Retinal pigment epithelial cell (primary cell): ENCODE measurements at regions not wholly inside any gene's neighbourhood (a gene's known extent, or its start where the extent isn't known, plus 50 kb on each side); places are given as distances from the start of the nearest gene placed in this dataset.

Source experiments
- DNase-seq: peaks from one replicate; pipeline ENCODE4 v3.0.0-alpha.2; 2010; ENCODE audit warnings: low read depth
- H3K4me3 ChIP-seq: 2 replicates; pipeline ENCODE4 v1.5.1; 2011; ENCODE audit warnings: mild to moderate bottlenecking, low read length, control low read depth, moderate library complexity
- CTCF ChIP-seq: conservative IDR thresholded peaks from 2 replicates; pipeline ENCODE4 v1.5.1; 2011; ENCODE audit warnings: low read depth, low read length, control low read depth, inconsistent platforms

GRCh38 chr10:60569681-60570080 lies 180.0 kb upstream of the ANK3 start:
- TF ChIP-seq CTCF = no peak
- no peak for DNase-seq
- H3K4me3 ChIP-seq = no peak overlapping the region

- TF ChIP-seq CTCF = no peak
- no peak overlapping the region for H3K4me3 ChIP-seq
- no peak for DNase-seq
Observed at GRCh38 chr10:60566096-60566495, 176.4 kb upstream of the ANK3 start.

- DNase-seq = no peak
- no peak overlapping the region for H3K4me3 ChIP-seq
- no peak for TF ChIP-seq CTCF
Observed at GRCh38 chr10:60565492-60565891, 175.8 kb upstream of the ANK3 start.

GRCh38 chr10:60564475-60564874 lies 174.8 kb upstream of the ANK3 start:
- TF ChIP-seq CTCF = no peak
- no peak overlapping the region for H3K4me3 ChIP-seq
- DNase-seq = no peak

- no peak for DNase-seq
- H3K4me3 ChIP-seq = no peak overlapping the region
- no peak for TF ChIP-seq CTCF
Observed at GRCh38 chr10:60560451-60560850, 170.8 kb upstream of the ANK3 start.

GRCh38 chr10:60555700-60556099 lies 166.0 kb upstream of the ANK3 start:
- no peak overlapping the region for H3K4me3 ChIP-seq
- no peak for TF ChIP-seq CTCF
- DNase-seq = no peak

GRCh38 chr10:60549686-60550085 lies 160.0 kb upstream of the ANK3 start:
- TF ChIP-seq CTCF = peak; percentile 51
- no peak for DNase-seq
- H3K4me3 ChIP-seq = no peak overlapping the region
